NCI-H526 (cell line): ENCODE measurements at regions not wholly inside any gene's neighbourhood (a gene's known extent, or its start where the extent isn't known, plus 50 kb on each side); places are given as distances from the start of the nearest gene placed in this dataset.
"Not testable (repeated sequence)": the region's sequence is repeated elsewhere in the genome, so short reads cannot be mapped to it uniquely, and the experiment has no call there.

Experiments used
- DNase-seq, 2 experiments: peaks; one replicate each; lab custom pipeline; 2025; lab: John Stamatoyannopoulos, UW

- DNase-seq, result no peak
Measured at GRCh38 chr5:142221091-142221860, 103.5 kb downstream of the SPRY4 start.

- DNase-seq, result no peak
Measured at GRCh38 chr5:142219146-142219545, 105.7 kb downstream of the SPRY4 start.

DNA sequence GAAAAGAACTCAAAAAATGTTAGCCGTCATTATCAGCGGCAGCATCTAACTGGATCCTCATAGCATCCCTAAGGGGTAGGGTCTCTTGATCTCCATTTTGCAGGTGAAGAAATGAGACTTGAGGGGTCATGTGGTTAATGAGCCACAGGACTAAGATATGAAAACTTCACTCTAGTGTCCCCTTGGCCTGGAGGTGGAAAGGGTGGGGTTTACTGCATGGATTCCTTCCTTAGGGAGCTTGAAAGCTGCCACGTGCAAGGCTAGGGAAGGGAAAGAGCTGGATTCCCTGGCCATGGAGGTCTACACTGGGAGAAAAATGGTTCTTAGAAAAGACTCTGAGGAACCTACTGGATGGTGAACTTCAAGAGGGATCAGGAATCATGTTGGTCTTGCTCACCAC lies 107.9 kb downstream of the SPRY4 start:
- no peak for DNase-seq

GRCh38 chr5:142215915-142216681 lies 107.5 kb downstream of the NDFIP1 start:
- no peak for DNase-seq

DNA sequence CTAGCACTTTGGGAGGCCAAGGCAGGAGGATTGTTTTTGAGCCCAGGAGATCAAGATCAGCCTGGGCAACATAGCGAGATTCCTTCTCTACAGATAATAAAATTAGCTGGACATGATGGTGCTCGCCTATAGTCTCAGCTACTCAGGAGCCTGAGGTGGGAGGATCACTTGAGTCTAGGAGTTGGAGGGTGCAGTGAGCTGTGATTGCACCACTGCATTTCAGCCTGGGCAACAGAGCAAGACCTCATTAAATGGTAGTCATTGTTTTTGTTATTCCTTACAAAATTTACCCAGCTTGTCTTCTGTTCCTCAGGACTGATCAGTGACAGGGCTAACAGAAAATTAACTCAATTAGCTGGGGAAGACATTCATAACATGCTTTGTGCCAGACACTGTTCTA lies 104.5 kb downstream of the NDFIP1 start:
- DNase-seq, result no peak

DNA sequence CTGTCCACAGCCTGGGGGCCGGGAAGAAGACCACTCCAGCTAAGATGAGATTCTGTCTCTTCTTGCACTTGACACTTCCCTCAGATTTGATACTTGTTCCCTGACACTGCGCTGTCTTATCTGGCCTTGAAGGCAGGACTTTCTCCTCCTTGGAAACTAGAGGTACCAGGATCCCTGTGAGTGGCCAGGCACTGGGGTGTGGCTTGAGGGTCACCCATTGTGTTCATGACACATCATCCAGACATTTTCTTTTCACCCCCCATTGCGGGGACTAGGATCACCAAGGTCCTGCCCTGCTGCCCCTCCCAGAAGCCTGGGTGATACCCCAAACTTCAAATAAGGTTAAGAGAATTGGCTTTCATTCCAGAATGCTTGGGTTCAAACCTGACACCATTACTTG lies 103.3 kb downstream of the NDFIP1 start:
- no peak for DNase-seq

GRCh38 chr5:142210864-142211412 lies 102.4 kb downstream of the NDFIP1 start:
- DNase-seq, result no peak

- DNase-seq, result no peak
Measured at GRCh38 chr5:142210011-142210410, 101.4 kb downstream of the NDFIP1 start.

- DNase-seq, result no peak
Measured at GRCh38 chr5:142208777-142209312, 100.3 kb downstream of the NDFIP1 start.

- not testable (repeated sequence) for DNase-seq
Measured at GRCh38 chr5:142208244-142208643, 99.7 kb downstream of the NDFIP1 start.

DNA sequence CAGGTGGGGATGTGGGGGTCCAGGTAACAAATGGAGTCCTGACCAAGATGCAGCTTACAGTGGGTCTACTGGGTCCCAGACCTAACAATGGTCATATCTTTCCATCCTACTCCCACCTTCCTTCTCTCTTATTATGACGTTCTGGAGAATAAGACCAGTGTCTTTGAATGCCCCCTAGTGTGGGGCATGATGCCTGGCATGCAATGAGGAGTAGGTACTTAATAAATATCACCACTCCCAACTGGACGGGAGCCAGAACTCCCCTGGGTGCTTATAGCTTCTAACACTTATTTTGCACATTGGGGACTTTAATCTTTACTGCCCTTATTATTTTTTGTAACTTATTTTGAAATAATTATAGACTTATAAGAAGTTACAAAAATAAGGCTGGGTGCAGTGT lies 98.2 kb downstream of the NDFIP1 start:
- DNase-seq, result peak in 1 of 2 experiments; percentile 9

GRCh38 chr5:142204219-142204618 lies 95.6 kb downstream of the NDFIP1 start:
- DNase-seq, result no peak
